ENCODE measurements at regions not wholly inside any gene's neighbourhood (a gene's known extent, or its start where the extent isn't known, plus 50 kb on each side); places are given as distances from the start of the nearest gene placed in this dataset.

DNA sequence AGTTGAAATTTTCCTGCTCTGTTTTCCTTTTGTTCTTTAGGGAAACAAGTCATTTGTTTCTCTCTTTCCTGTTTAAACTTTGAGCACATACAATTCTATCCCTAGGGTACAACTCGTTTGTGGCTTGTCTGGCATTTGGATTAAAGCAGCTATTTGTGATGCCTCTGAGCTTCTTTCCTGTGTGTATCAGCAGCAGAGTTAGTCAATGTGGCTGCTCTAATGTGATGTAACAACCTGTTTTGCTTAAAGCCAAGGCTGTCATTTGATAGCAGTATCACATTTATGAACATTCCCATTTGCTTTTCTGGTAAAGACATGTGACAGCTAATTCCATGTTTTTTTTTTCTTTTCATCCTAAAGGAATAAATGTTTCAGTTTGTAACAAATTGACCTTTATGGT, 314.3 kb upstream of the CHD1 start:
- no peak for DNase-seq (ENCODE audit: low spot score)

GRCh38 chr5:99239826-99240360, 311.1 kb upstream of the CHD1 start:
- no peak for DNase-seq (ENCODE audit: low spot score)
- TF ChIP-seq, protein P1, sequence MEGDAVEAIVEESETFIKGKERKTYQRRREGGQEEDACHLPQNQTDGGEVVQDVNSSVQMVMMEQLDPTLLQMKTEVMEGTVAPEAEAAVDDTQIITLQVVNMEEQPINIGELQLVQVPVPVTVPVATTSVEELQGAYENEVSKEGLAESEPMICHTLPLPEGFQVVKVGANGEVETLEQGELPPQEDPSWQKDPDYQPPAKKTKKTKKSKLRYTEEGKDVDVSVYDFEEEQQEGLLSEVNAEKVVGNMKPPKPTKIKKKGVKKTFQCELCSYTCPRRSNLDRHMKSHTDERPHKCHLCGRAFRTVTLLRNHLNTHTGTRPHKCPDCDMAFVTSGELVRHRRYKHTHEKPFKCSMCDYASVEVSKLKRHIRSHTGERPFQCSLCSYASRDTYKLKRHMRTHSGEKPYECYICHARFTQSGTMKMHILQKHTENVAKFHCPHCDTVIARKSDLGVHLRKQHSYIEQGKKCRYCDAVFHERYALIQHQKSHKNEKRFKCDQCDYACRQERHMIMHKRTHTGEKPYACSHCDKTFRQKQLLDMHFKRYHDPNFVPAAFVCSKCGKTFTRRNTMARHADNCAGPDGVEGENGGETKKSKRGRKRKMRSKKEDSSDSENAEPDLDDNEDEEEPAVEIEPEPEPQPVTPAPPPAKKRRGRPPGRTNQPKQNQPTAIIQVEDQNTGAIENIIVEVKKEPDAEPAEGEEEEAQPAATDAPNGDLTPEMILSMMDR (IDR thresholded peaks at IDR 0.05; ENCODE audit: extremely low read depth, missing control alignments) = no peak

More for the DNA sequence above, 314.3 kb upstream of the CHD1 start:
- TF ChIP-seq, protein P1 (IDR thresholded peaks at IDR 0.05; ENCODE audit: extremely low read depth, missing control alignments) = no peak

DNA sequence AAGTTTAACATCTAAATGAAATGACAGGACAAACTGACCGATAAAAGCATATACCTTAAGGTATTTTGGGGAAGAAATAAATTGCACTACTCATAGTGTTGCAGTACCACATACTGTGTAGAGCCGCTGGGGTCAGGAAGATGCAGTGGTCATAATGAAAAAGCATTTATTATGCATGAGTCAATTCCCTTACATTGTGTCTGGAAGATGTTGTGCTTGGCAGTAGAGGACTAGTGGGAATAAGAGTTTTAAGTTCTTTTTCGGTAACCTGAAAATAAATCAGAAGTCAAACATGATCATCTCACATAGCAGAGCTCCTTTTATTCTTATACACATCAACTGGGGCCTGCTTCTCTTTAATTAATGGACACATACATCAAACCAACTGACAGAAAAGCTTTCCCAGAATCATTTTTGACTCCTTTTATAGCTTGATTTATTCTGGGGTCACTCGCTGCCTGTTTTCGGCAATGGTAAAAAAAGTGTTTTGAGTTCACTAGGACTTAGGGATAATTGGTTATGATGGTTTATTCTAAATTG, 262.5 kb upstream of the CHD1 start:
- DNase-seq (ENCODE audit: low spot score) = no peak

GRCh38 chr5:99187611-99188010, 258.8 kb upstream of the CHD1 start:
- DNase-seq (ENCODE audit: low spot score) = no peak
- TF ChIP-seq, protein P1 (IDR thresholded peaks at IDR 0.05; ENCODE audit: extremely low read depth, missing control alignments) = no peak

More for the DNA sequence above, 262.5 kb upstream of the CHD1 start:
- TF ChIP-seq, protein P1 (IDR thresholded peaks at IDR 0.05; ENCODE audit: extremely low read depth, missing control alignments) = no peak

GRCh38 chr5:99179206-99179605, 250.4 kb upstream of the CHD1 start:
- TF ChIP-seq, protein P1 (IDR thresholded peaks at IDR 0.05; ENCODE audit: extremely low read depth, missing control alignments) = no peak
- no peak for DNase-seq (ENCODE audit: low spot score)

GRCh38 chr5:99177796-99178195, 249.0 kb upstream of the CHD1 start:
- TF ChIP-seq, protein P1 (IDR thresholded peaks at IDR 0.05; ENCODE audit: extremely low read depth, missing control alignments) = no peak
- DNase-seq (ENCODE audit: low spot score) = no peak

DNA sequence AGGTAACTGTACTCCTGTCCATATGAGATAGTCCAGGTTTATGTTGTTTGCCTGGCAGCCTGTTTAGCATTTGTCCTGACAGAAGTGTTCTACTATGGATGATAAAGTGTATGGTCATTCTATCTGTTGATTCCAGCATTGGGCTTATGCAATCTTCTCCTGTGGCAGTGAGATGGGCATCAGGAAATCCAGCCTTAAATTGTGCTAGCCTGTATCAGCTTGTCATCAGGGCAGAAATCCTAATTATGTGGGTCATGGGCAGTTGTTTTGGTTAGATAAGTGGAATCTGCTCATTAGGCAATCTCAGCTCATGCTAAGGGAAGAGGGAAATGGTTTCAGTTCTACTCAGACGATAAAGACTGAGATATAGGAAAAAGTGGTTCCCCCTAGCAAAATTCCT, 247.4 kb upstream of the CHD1 start:
- TF ChIP-seq, protein P1 (IDR thresholded peaks at IDR 0.05; ENCODE audit: extremely low read depth, missing control alignments) = no peak
- no peak for DNase-seq (ENCODE audit: low spot score)

Data from GM20000 (cell line).